Testis (tissue), 2 donors: ENCODE measurements at regions not wholly inside any gene's neighbourhood (a gene's known extent, or its start where the extent isn't known, plus 50 kb on each side); places are given as distances from the start of the nearest gene placed in this dataset.

Experiments
- DNase-seq: peaks from one replicate; pipeline ENCODE4 v3.0.0-alpha.2; 2019
- H3K27ac ChIP-seq, 2 donors: fragments of 200-600 bp; sonication (generic); one replicate each; pipeline ENCODE4 v1.5.1; 2019
- H3K27me3 ChIP-seq: fragments of 200-600 bp; sonication (generic); one replicate; pipeline ENCODE4 v1.5.1; 2019
- H3K36me3 ChIP-seq: fragments of 200-600 bp; sonication (generic); one replicate; pipeline ENCODE4 v1.5.1; 2017; ENCODE audit warnings: low read depth; ENCODE audit errors: missing control alignments
- H3K4me1 ChIP-seq: fragments of 200-600 bp; sonication (generic); one replicate; pipeline ENCODE4 v1.5.1; 2019
- H3K4me3 ChIP-seq, 2 donors: fragments of 200-600 bp; sonication (generic); one replicate each; pipeline ENCODE4 v1.5.1; 2017 to 2019
- H3K9me3 ChIP-seq: fragments of 200-600 bp; sonication (generic); one replicate; pipeline ENCODE4 v1.5.1; 2017
- CTCF ChIP-seq, 3 experiments: fragments of 450-650 bp in 2 of 3; fragments of 200-600 bp in 1 of 3; sonication (generic) in 1 of 3; IDR thresholded peaks; one replicate each; pipeline ENCODE4 v1.5.1; 2016 to 2019; ENCODE audit warnings: antibody characterized with exemption in 3 of 3, mild to moderate bottlenecking in 2 of 3, moderate library complexity in 1 of 3
- POLR2A ChIP-seq: fragments of 450-650 bp; IDR thresholded peaks from one replicate; pipeline ENCODE4 v1.6.1; 2017; ENCODE audit warnings: antibody characterized with exemption, mild to moderate bottlenecking, moderate library complexity
- WGBS, 2 donors: methylation state at CpG; one replicate each; pipeline ENCODE4 v1.1.5; 2018; 5-methylcytosine and 5-hydroxymethylcytosine counted together
- intact Hi-C: fragments of 100-400 bp; cut with DNase I; formaldehyde crosslinking; loops from one replicate; pipeline ENCODE4 v1.15.1; 2023; ENCODE audit warnings: low total_unique reads
- small RNA-seq, 2 donors: library from RNA; depleted of rRNA; stranded (forward); fragments of <200 nt; gene quantifications; one replicate each; pipeline ENCODE3, GENCODE V24; 2016

GRCh38 chr1:67632811-67633655, 52.0 kb upstream of the GADD45A start:
- Histone ChIP-seq H3K27me3 (no peaks in the 10 kb centered on the region), H3K4me3 (no peak overlapping the region), H3K27ac (no peak overlapping the region), H3K4me1 (no peaks in the 10 kb centered on the region), H3K36me3 (no peaks in the 10 kb centered on the region), H3K9me3 (no peaks in the 10 kb centered on the region)
- no peak for DNase-seq
- TF ChIP-seq POLR2A (no peak), CTCF (IDR thresholded peaks at IDR 0.05) (no peak)
- WGBS, 2 donors: 80 to 84% methylated on average over 10 of the region's 10 CpGs
- intact Hi-C loops: no loop called here

- H3K36me3 ChIP-seq: no peaks in the 10 kb centered on the region
- intact Hi-C loops: no loop called here
- no peak overlapping the region for H3K27ac ChIP-seq
- TF ChIP-seq POLR2A (no peak), CTCF (IDR thresholded peaks at IDR 0.05) (no peak)
- H3K9me3 ChIP-seq: no peaks in the 10 kb centered on the region
- H3K4me1 ChIP-seq: no peaks in the 10 kb centered on the region
- no peak overlapping the region for H3K4me3 ChIP-seq
- no peaks in the 10 kb centered on the region for H3K27me3 ChIP-seq
- DNase-seq: no peak
- WGBS, 2 donors: 93 to 95% methylated on average over 6 of the region's 6 CpGs
These were observed 50.5 kb upstream of the GADD45A start for GRCh38 chr1:67634396-67634935.

GRCh38 chr1:67635055-67635809, 49.8 kb upstream of the GADD45A start:
- no peaks in the 10 kb centered on the region for H3K27me3 ChIP-seq
- DNase-seq: no peak
- H3K36me3 ChIP-seq: no peaks in the 10 kb centered on the region
- H3K9me3 ChIP-seq: no peaks in the 10 kb centered on the region
- intact Hi-C loops: no loop called here
- 92 to 95% methylated on average over 14 of the region's 14 CpGs for WGBS, 2 donors
- no peaks in the 10 kb centered on the region for H3K4me1 ChIP-seq
- H3K4me3 ChIP-seq: no peak overlapping the region
- no peak for TF ChIP-seq CTCF (IDR thresholded peaks at IDR 0.05)
- TF ChIP-seq POLR2A: no peak
- no peak overlapping the region for H3K27ac ChIP-seq

Small RNA genes in the stretch of these regions (small RNA-seq; reads per million reads assigned to genes)
- 0 reads per million in 2 donors for gene RNU6-1031P
